NCI-H1105 (cell line): ENCODE measurements at regions not wholly inside any gene's neighbourhood (a gene's known extent, or its start where the extent isn't known, plus 50 kb on each side); places are given as distances from the start of the nearest gene placed in this dataset.

ENCODE experiments used
- DNase-seq: peaks from one replicate; lab custom pipeline; 2025; lab: John Stamatoyannopoulos, UW

DNA sequence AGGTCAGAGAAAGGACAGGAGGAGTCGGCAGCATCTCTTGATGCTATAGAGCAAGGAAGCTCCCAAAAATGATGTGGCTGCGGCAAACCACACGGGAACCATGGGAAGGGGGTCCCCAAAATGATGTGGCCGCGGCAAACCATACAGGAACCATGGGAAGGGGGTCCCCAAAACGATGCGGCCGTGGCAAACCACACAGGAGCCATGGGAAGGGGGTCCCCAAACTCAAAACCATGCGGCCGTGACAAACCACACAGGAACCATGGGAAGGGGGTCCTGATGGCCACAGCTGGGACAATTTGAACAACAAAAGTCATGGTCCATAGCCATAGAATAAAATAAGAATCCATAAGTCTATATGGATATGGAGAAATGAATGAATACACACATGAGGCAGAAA lies 58.4 kb upstream of the GLI2 start:
- no peak for DNase-seq

GRCh38 chr2:120677696-120678247 lies 57.9 kb upstream of the GLI2 start:
- no peak for DNase-seq

GRCh38 chr2:120678251-120678650 lies 57.4 kb upstream of the GLI2 start:
- DNase-seq, result no peak

DNA sequence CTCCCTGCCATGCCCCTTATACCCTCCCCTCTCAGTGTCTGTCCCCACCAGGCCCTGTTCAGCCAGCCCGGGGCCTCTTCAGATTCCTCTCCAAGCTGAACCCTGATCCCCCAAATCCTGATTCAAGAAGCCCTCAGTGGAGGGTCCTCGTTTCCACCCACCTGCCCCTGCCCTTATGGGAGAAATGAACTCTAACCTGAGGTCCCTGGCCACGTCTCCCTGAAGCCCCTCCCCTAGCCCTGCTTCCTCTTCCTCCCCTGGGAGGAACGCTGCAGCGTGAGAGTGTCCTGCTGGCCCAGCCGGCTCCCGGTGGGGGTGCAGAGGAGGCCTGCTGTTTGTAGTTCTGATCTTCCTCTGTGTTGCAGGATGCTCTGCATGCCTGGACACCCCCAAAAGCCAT lies 56.7 kb upstream of the GLI2 start:
- no peak for DNase-seq

DNA sequence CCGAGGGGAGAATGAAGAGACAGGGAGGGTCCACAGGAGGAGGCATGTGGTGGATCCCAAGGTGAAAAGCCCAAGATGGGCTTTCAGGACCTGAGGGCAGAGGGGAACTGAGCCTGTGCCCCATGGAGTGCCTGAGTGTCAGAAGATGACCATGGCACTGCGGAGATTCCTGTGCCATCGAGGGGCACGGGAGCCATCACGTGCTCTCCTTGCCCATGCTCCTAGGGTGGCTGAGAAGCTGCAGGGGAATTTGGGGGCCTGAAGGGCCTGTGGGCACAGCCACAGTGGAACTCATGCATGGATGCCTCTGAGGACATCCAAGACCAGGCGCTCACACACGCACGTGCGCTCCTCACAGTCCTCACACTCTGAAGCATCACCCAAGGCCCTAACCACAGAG lies 56.1 kb upstream of the GLI2 start:
- no peak for DNase-seq

DNA sequence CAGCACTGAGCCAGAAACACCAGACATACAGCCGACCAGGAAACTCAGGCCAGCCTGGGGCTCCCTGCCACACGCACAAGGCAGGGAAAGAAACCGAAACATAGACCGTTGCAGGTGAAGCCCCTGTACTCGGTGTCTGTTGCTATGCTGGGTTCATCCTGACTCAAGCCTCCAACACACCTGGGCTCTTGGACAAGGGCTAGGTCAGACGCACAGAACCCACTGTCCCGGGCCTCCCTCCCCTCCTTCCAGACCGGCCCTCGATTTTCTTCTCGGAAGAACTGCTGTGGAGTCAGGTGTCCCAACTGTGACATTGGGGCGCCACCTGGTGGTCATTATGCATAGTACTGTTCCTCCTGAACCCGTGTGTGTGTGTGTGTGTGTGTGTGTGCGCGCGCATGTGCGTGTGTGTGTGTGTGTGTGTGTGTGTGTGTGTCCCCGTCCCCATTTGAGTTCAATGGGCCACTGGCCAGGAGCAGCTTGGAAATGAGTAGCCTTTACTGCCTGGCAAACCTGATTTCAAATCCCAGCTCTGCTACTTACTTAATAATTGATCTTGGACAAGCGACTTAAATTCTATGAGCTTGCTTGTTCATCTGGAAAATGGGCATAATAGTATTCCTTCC lies 55.4 kb upstream of the GLI2 start:
- DNase-seq, result peak; percentile 70

DNA sequence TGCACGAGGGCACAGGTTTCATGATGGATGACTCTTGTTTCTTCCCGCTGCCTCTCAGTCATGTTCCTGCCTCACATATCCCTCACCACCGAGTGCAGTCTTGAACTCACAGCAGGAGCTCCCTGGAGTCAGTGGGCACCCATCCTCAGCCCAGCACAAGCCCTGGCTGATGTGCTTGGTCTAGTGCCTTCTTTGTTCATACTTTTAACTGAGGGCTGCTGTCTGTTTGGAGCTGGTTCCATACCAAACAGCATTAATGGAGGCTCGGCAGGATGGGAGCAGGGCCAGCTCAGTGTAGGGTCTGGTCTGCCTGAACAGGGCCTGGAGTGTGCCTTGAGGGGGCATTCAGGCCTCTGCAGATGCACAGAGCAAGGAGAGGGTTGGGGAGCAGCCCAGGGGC lies 54.5 kb upstream of the GLI2 start:
- DNase-seq, result no peak

DNA sequence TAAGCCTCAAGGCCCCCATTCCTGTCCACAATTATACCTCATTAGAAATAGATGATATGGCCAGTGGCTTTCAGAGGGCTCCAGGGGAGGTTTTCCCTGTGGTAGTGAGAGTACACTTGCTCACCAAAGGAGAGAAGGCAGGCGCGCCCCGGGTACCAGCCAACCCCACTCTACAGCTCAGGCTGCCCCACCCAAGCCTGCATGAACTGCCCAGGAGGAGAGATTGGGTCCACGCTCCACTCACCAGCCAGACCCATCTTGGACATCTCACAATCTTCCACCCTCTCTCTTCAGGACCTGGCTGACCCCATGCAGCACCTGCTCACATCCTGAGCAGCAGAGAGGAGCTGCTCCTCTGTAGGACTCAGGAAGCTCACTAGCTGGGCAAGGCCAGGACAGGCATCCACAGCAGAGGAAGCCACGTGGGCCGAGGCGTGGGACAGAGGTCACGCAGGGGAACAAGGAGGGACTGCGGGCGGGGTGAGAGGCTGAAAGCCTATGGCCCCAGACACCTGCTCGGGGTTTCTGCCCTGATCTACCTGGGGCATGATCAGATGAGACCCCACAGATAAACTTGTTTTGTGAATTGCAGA lies 53.9 kb upstream of the GLI2 start:
- DNase-seq, result no peak

DNA sequence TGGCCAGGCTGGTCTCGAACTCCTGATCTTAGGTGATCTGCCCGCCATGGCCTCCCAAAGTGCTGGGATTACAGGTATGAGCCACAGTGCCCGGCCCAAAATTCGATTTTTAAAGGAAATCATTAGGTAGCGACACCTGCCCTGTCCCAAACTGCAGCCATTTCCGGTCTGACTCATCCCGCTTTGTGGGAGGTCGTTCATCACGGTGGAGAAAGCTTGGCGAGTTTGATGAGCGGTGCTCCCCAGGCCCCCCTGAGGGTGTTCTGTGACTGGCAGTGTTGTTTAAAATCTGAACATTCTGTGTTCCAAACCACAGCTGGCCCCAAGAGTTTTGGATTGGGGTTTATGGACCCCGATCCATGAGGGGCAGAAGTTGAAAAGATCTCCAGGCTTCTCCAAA lies 53.0 kb upstream of the GLI2 start:
- no peak for DNase-seq

DNA sequence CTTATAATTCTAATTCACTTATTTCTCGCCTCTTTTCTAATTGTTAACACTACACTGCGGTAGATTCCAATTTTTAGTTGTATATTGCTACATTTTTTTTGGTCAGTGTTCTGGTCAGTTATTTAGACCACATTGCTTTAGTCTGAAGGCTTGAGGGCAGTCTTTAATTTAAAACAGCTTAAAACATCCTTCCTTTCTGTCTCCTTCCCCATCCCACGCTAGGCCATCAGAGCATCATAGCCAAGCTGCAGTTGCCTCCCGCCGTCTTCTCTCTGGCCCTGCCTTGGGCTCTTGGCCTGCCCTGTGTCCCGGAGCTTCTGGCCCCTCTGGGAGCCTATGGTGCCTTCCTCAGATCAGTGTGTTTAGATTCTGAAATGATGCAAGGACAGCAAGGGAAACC lies 52.6 kb upstream of the GLI2 start:
- DNase-seq, result no peak

GRCh38 chr2:120683701-120684100 lies 52.0 kb upstream of the GLI2 start:
- DNase-seq, result no peak

GRCh38 chr2:120684289-120685065 lies 51.2 kb upstream of the GLI2 start:
- DNase-seq, result no peak

DNA sequence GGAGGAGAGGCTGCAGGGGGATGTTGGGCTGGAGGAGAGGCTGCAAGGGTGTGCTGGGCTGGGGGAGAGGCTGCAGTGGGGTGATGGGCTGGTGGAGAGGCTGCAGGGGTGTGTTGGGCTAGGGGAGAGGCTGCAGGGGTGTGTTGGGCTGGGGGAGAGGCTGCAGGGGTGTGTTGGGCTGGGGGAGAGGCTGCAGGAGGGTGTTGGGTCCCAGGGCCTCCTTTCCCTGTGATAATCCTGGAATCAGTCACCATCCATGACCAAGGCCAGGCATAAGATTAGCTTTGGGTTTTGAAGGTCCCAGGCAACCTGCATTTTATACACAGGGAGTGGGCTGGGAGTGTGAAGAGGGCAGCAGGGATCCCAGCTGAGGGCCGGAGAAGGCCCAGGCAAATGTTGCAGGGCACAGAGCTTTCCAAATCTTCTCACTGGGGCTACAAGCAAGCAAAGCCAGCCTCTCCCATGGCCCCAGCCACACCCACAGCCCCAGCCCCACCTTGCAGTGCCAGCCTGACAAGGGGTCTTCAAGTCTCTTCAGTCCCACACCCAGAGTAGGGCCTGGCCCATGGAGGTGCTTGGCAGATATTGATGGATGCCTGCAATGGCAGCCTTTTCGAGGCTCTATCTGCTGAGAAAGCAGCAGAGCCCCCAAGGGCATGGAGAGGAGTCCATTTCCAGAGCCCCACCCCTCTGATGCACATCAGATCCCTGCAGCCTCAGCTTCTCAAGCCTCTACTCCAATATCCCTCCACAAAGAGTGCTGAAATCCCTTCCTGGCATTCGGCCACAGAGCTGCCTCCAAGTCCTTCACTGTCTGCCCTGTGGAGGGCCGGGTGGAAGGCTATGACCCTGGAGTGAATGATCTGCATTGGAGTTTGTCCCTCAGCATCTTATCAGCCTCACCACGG lies 50.3 kb upstream of the GLI2 start:
- no peak for DNase-seq
